ENCODE measurements at regions not wholly inside any gene's neighbourhood (a gene's known extent, or its start where the extent isn't known, plus 50 kb on each side); places are given as distances from the start of the nearest gene placed in this dataset.

- no peak for DNase-seq (ENCODE audit: extremely low spot score, unreplicated experiment)
- Mint-ChIP-seq H3K4me1 (ENCODE audit: unreplicated experiment) (no peaks in the 10 kb centered on the region), H3K4me3 (ENCODE audit: unreplicated experiment) (no peak overlapping the region), H3K27ac (ENCODE audit: unreplicated experiment) (no peak overlapping the region), H3K36me3 (ENCODE audit: unreplicated experiment) (no peaks in the 10 kb centered on the region), H3K27me3 (ENCODE audit: unreplicated experiment) (peaks cover 3% of the 10 kb centered on the region), H3K9me3 (ENCODE audit: unreplicated experiment) (no peaks in the 10 kb centered on the region)
- TF ChIP-seq CTCF (IDR thresholded peaks at IDR 0.05): no peak
Observed at GRCh38 chr6:164928728-164929407, 380.5 kb downstream of the C6orf118 start.

- no peak overlapping the region for H3K4me3 Mint-ChIP-seq (ENCODE audit: unreplicated experiment)
- no peak for TF ChIP-seq CTCF (IDR thresholded peaks at IDR 0.05)
- DNase-seq (ENCODE audit: extremely low spot score, unreplicated experiment): no peak
- H3K27me3 Mint-ChIP-seq (ENCODE audit: unreplicated experiment): peaks cover 3% of the 10 kb centered on the region
- H3K36me3 Mint-ChIP-seq (ENCODE audit: unreplicated experiment): no peaks in the 10 kb centered on the region
- no peaks in the 10 kb centered on the region for H3K9me3 Mint-ChIP-seq (ENCODE audit: unreplicated experiment)
- no peak overlapping the region for H3K27ac Mint-ChIP-seq (ENCODE audit: unreplicated experiment)
- no peaks in the 10 kb centered on the region for H3K4me1 Mint-ChIP-seq (ENCODE audit: unreplicated experiment)
Observed at GRCh38 chr6:164928057-164928727, 381.2 kb downstream of the C6orf118 start.

- Mint-ChIP-seq H3K9me3 (ENCODE audit: unreplicated experiment) (no peaks in the 10 kb centered on the region), H3K36me3 (ENCODE audit: unreplicated experiment) (no peaks in the 10 kb centered on the region), H3K4me3 (ENCODE audit: unreplicated experiment) (no peak overlapping the region), H3K27ac (ENCODE audit: unreplicated experiment) (no peak overlapping the region), H3K27me3 (ENCODE audit: unreplicated experiment) (peaks cover 3% of the 10 kb centered on the region), H3K4me1 (ENCODE audit: unreplicated experiment) (no peaks in the 10 kb centered on the region)
- TF ChIP-seq CTCF (IDR thresholded peaks at IDR 0.05): peak; percentile 99
- no peak for DNase-seq (ENCODE audit: extremely low spot score, unreplicated experiment)
Observed at GRCh38 chr6:164927288-164928056, 381.9 kb downstream of the C6orf118 start.

- no peak for DNase-seq (ENCODE audit: extremely low spot score, unreplicated experiment)
- no peak overlapping the region for H3K4me3 Mint-ChIP-seq (ENCODE audit: unreplicated experiment)
- H3K9me3 Mint-ChIP-seq (ENCODE audit: unreplicated experiment): no peaks in the 10 kb centered on the region
- H3K27ac Mint-ChIP-seq (ENCODE audit: unreplicated experiment): no peak overlapping the region
- peak; percentile 15 for TF ChIP-seq CTCF (IDR thresholded peaks at IDR 0.05)
- H3K27me3 Mint-ChIP-seq (ENCODE audit: unreplicated experiment): peaks cover 3% of the 10 kb centered on the region
- no peaks in the 10 kb centered on the region for H3K36me3 Mint-ChIP-seq (ENCODE audit: unreplicated experiment)
- no peaks in the 10 kb centered on the region for H3K4me1 Mint-ChIP-seq (ENCODE audit: unreplicated experiment)
Observed at GRCh38 chr6:164926686-164927085, 382.7 kb downstream of the C6orf118 start.
